ENCODE measurements at regions not wholly inside any gene's neighbourhood (a gene's known extent, or its start where the extent isn't known, plus 50 kb on each side); places are given as distances from the start of the nearest gene placed in this dataset.

GRCh38 chr12:75717902-75718301 is 206.5 kb upstream of the KRR1 start:
- no peak for DNase-seq

- no peak for DNase-seq
These were observed 205.0 kb upstream of the KRR1 start for GRCh38 chr12:75716291-75717025.

- no peak for DNase-seq
These were observed 204.3 kb upstream of the KRR1 start for GRCh38 chr12:75715682-75716081.

- DNase-seq: no peak
These were observed 203.9 kb upstream of the KRR1 start for GRCh38 chr12:75715323-75715644.

GRCh38 chr12:75714462-75715322 is 203.3 kb upstream of the KRR1 start:
- DNase-seq: no peak

GRCh38 chr12:75713434-75713833 is 202.0 kb upstream of the KRR1 start:
- no peak for DNase-seq

GRCh38 chr12:75712223-75712622 is 200.8 kb upstream of the KRR1 start:
- DNase-seq: no peak

GRCh38 chr12:75711271-75711670 is 199.9 kb upstream of the KRR1 start:
- no peak for DNase-seq

- no peak for DNase-seq
These were observed 199.1 kb upstream of the KRR1 start for GRCh38 chr12:75710361-75711069.

GRCh38 chr12:75709503-75709902 is 198.1 kb upstream of the KRR1 start:
- no peak for DNase-seq

GRCh38 chr12:75708802-75709201 is 197.4 kb upstream of the KRR1 start:
- no peak for DNase-seq

GRCh38 chr12:75707983-75708382 is 196.6 kb upstream of the KRR1 start:
- no peak for DNase-seq

- DNase-seq: no peak
These were observed 195.6 kb upstream of the KRR1 start for GRCh38 chr12:75706786-75707605.

- DNase-seq: no peak
These were observed 194.6 kb upstream of the KRR1 start for GRCh38 chr12:75705749-75706711.

GRCh38 chr12:75704664-75705063 is 193.3 kb upstream of the KRR1 start:
- no peak for DNase-seq

GRCh38 chr12:75704208-75704607 is 192.8 kb upstream of the KRR1 start:
- no peak for DNase-seq

GRCh38 chr12:75703131-75703530 is 191.7 kb upstream of the KRR1 start:
- no peak for DNase-seq

GRCh38 chr12:75702477-75703093 is 191.2 kb upstream of the KRR1 start:
- peak in 1 of 2 donors; percentile 22 for DNase-seq

- DNase-seq: no peak
These were observed 190.4 kb upstream of the KRR1 start for GRCh38 chr12:75701859-75702258.

GRCh38 chr12:75699728-75700496 is 188.5 kb upstream of the KRR1 start:
- DNase-seq: no peak

All from CD4-positive, alpha-beta T cell treated with Interferon alpha-2 for 1 hour (primary cell).